HG03442 (cell line): ENCODE measurements at regions not wholly inside any gene's neighbourhood (a gene's known extent, or its start where the extent isn't known, plus 50 kb on each side); places are given as distances from the start of the nearest gene placed in this dataset.

Experiments
- ATAC-seq: cut with Tn5 transposase; IDR thresholded peaks from one replicate; pipeline ENCODE4 v1.9.1; 2021; ENCODE audit warnings: mild to moderate bottlenecking, moderate library complexity; ENCODE audit not compliant: unreplicated experiment

- no peak for ATAC-seq
Observed at GRCh38 chr6:145374570-145374969, 360.8 kb downstream of the EPM2A start.

- no peak for ATAC-seq
Observed at GRCh38 chr6:145375502-145375901, 359.8 kb downstream of the EPM2A start.

GRCh38 chr6:145380186-145380585 lies 355.1 kb downstream of the EPM2A start:
- ATAC-seq, result no peak

- no peak for ATAC-seq
Observed at GRCh38 chr6:145381941-145382340, 353.4 kb downstream of the EPM2A start.

GRCh38 chr6:145383428-145383827 lies 351.9 kb downstream of the EPM2A start:
- ATAC-seq, result no peak

GRCh38 chr6:145384503-145384902 lies 350.8 kb downstream of the EPM2A start:
- ATAC-seq, result no peak

- no peak for ATAC-seq
Observed at GRCh38 chr6:145396499-145396898, 338.8 kb downstream of the EPM2A start.

GRCh38 chr6:145400508-145400907 lies 334.8 kb downstream of the EPM2A start:
- ATAC-seq, result no peak

- no peak for ATAC-seq
Observed at GRCh38 chr6:145405006-145405551, 330.2 kb downstream of the EPM2A start.

- ATAC-seq, result no peak
Observed at GRCh38 chr6:145406783-145407182, 328.5 kb downstream of the EPM2A start.

GRCh38 chr6:145415616-145416015 lies 319.7 kb downstream of the EPM2A start:
- no peak for ATAC-seq

- no peak for ATAC-seq
Observed at GRCh38 chr6:145420599-145420998, 314.7 kb downstream of the EPM2A start.

- ATAC-seq, result no peak
Observed at GRCh38 chr6:145423936-145424335, 311.4 kb downstream of the EPM2A start.

- ATAC-seq, result no peak
Observed at GRCh38 chr6:145427232-145427631, 308.1 kb downstream of the EPM2A start.

- no peak for ATAC-seq
Observed at GRCh38 chr6:145428706-145429105, 306.6 kb downstream of the EPM2A start.

GRCh38 chr6:145442110-145442509 lies 293.2 kb downstream of the EPM2A start:
- no peak for ATAC-seq

GRCh38 chr6:145445674-145446073 lies 289.6 kb downstream of the EPM2A start:
- no peak for ATAC-seq

GRCh38 chr6:145451029-145451428 lies 284.3 kb downstream of the EPM2A start:
- no peak for ATAC-seq

GRCh38 chr6:145453376-145453775 lies 281.9 kb downstream of the EPM2A start:
- ATAC-seq, result no peak

GRCh38 chr6:145454006-145454405 lies 281.3 kb downstream of the EPM2A start:
- no peak for ATAC-seq

GRCh38 chr6:145457556-145457955 lies 277.8 kb downstream of the EPM2A start:
- ATAC-seq, result no peak

- ATAC-seq, result no peak
Observed at GRCh38 chr6:145468534-145468933, 266.8 kb downstream of the EPM2A start.

- no peak for ATAC-seq
Observed at GRCh38 chr6:145469021-145469420, 266.3 kb downstream of the EPM2A start.
